CD4-positive, alpha-beta T cell treated with Interleukin-2 at 100 ng/mL for 4 hours (primary cell): ENCODE measurements at regions not wholly inside any gene's neighbourhood (a gene's known extent, or its start where the extent isn't known, plus 50 kb on each side); places are given as distances from the start of the nearest gene placed in this dataset.
"Not testable (repeated sequence)": the region's sequence is repeated elsewhere in the genome, so short reads cannot be mapped to it uniquely, and the experiment has no call there.

Source experiments
- DNase-seq: peaks from one replicate; pipeline ENCODE4 v3.0.0-alpha.2; 2020; ENCODE audit warnings: low spot score

- DNase-seq: no peak
Measured at GRCh38 chr21:19522381-19522780, 1118.8 kb upstream of the TMPRSS15 start.

GRCh38 chr21:19523061-19523460 lies 1119.5 kb upstream of the TMPRSS15 start:
- no peak for DNase-seq

- DNase-seq: no peak
Measured at GRCh38 chr21:19523746-19524145, 1120.2 kb upstream of the TMPRSS15 start.

- no peak for DNase-seq
Measured at GRCh38 chr21:19529031-19529430, 1125.4 kb upstream of the TMPRSS15 start.

GRCh38 chr21:19535356-19535755 lies 1131.8 kb upstream of the TMPRSS15 start:
- DNase-seq: no peak

- DNase-seq: no peak
Measured at GRCh38 chr21:19537116-19537515, 1133.5 kb upstream of the TMPRSS15 start.

- DNase-seq: no peak
Measured at GRCh38 chr21:19540287-19540686, 1136.7 kb upstream of the TMPRSS15 start.

- no peak for DNase-seq
Measured at GRCh38 chr21:19541602-19542001, 1138.0 kb upstream of the TMPRSS15 start.

GRCh38 chr21:19544493-19544892 lies 1140.9 kb upstream of the TMPRSS15 start:
- DNase-seq: not testable (repeated sequence)

- no peak for DNase-seq
Measured at GRCh38 chr21:19547951-19548840, 1144.6 kb upstream of the TMPRSS15 start.

- no peak for DNase-seq
Measured at GRCh38 chr21:19553919-19554615, 1150.5 kb upstream of the TMPRSS15 start.

- DNase-seq: no peak
Measured at GRCh38 chr21:19557046-19557445, 1153.5 kb upstream of the TMPRSS15 start.

- DNase-seq: no peak
Measured at GRCh38 chr21:19557488-19557887, 1153.9 kb upstream of the TMPRSS15 start.

- DNase-seq: no peak
Measured at GRCh38 chr21:19565587-19565986, 1162.0 kb upstream of the TMPRSS15 start.

GRCh38 chr21:19566975-19567374 lies 1163.4 kb upstream of the TMPRSS15 start:
- no peak for DNase-seq

- no peak for DNase-seq
Measured at GRCh38 chr21:19577381-19577780, 1173.8 kb upstream of the TMPRSS15 start.

GRCh38 chr21:19590044-19590443 lies 1186.5 kb upstream of the TMPRSS15 start:
- no peak for DNase-seq

- no peak for DNase-seq
Measured at GRCh38 chr21:19603011-19603593, 1199.5 kb upstream of the TMPRSS15 start.

GRCh38 chr21:19608101-19608621 lies 1204.6 kb upstream of the TMPRSS15 start:
- DNase-seq: no peak

- no peak for DNase-seq
Measured at GRCh38 chr21:19609611-19610010, 1206.0 kb upstream of the TMPRSS15 start.

- no peak for DNase-seq
Measured at GRCh38 chr21:19621837-19622496, 1218.4 kb upstream of the TMPRSS15 start.

- DNase-seq: no peak
Measured at GRCh38 chr21:19640964-19641363, 1237.4 kb upstream of the TMPRSS15 start.
